ENCODE measurements at regions not wholly inside any gene's neighbourhood (a gene's known extent, or its start where the extent isn't known, plus 50 kb on each side); places are given as distances from the start of the nearest gene placed in this dataset.

DNA sequence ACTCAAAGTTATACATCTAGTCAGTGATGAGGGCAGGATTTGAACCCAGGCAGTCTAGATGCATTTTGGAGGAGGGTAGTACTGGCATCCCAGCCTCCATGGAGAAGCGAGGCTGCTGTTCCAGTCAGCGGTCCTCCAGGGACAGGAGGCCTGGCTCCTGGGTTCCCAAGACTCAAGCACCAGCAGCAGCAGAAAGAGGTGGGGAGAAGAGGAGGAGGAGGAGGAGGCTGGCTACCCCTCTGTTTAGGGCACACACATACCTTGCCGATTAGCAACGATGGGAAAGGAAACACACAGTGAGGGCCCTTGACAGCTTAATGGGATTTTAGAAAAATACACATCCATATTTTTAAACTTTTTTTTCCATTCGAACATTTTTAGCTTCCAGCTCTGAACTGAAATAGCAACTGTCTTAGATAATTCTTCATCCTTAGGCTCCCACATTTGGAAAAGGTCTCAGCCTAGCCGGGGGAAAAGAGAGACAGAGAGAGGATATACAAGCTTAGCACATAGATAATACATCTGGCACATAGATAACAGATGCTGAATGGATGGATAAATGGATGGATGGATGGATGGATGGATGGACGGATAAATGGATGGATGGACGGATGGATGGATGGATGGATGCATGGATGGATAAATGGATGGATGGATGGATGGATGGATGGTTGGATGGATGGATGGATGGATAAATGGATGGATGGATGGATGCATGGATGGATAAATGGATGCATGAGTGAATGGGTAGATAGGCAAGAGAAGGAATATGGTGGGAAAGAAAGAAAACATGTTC lies 87.9 kb downstream of the LBH start:
- Histone ChIP-seq H3K9me3 (ENCODE audit: control insufficient read depth, insufficient read depth, low read depth, low read length) (no peaks in the 10 kb centered on the region), H3K27ac (ENCODE audit: extremely low read depth, low read depth, low read length) (no peak overlapping the region), H3K36me3 (ENCODE audit: control insufficient read depth in 2 of 2, insufficient read depth in 1 of 2, low read length in 2 of 2) (no peaks in the 10 kb centered on the region), H3K4me1 (ENCODE audit: control insufficient read depth, insufficient read depth, low read length) (no peaks in the 10 kb centered on the region), H3K4me3 (ENCODE audit: low read depth, low read length) (no peak overlapping the region)
- CTCF ChIA-PET = interaction anchor here (1.0 kb wide), 1 partner anchor 111 kb away, joined by 3 read pairs; no protein-coding TSS in a partner anchor
- POLR2A ChIA-PET = no interaction called here
- TF ChIP-seq ZNF366 (tag by site-specific recombination; conservative IDR thresholded peaks at IDR 0.05) (peak; percentile 80), ZBTB49 (tag by site-specific recombination; IDR thresholded peaks at IDR 0.05; ENCODE audit: low read depth) (no peak), YY2 (tag by site-specific recombination; IDR thresholded peaks at IDR 0.05) (no peak), ZBTB17 (tag by site-specific recombination; IDR thresholded peaks at IDR 0.05) (peak; percentile 73)

GRCh38 chr2:30321466-30321865 lies 90.1 kb downstream of the LBH start:
- ChIA-PET POLR2A (no interaction called here), CTCF (interaction anchor here (0.6 to 0.9 kb wide), 2 partner anchors 104 to 156 kb away, joined by 3 read pairs; no protein-coding TSS in a partner anchor)
- no peaks in the 10 kb centered on the region for H3K9me3 ChIP-seq (ENCODE audit: control insufficient read depth, insufficient read depth, low read depth, low read length)
- TF ChIP-seq, protein P1, sequence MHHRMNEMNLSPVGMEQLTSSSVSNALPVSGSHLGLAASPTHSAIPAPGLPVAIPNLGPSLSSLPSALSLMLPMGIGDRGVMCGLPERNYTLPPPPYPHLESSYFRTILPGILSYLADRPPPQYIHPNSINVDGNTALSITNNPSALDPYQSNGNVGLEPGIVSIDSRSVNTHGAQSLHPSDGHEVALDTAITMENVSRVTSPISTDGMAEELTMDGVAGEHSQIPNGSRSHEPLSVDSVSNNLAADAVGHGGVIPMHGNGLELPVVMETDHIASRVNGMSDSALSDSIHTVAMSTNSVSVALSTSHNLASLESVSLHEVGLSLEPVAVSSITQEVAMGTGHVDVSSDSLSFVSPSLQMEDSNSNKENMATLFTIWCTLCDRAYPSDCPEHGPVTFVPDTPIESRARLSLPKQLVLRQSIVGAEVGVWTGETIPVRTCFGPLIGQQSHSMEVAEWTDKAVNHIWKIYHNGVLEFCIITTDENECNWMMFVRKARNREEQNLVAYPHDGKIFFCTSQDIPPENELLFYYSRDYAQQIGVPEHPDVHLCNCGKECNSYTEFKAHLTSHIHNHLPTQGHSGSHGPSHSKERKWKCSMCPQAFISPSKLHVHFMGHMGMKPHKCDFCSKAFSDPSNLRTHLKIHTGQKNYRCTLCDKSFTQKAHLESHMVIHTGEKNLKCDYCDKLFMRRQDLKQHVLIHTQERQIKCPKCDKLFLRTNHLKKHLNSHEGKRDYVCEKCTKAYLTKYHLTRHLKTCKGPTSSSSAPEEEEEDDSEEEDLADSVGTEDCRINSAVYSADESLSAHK (tag by site-specific recombination; IDR thresholded peaks at IDR 0.05) = no peak
- TF ChIP-seq MYNN (tag by site-specific recombination; IDR thresholded peaks at IDR 0.05; ENCODE audit: borderline replicate concordance) (no peak), ZNF121 (tag by site-specific recombination; IDR thresholded peaks at IDR 0.05) (no peak), EGR2 (tag by site-specific recombination; IDR thresholded peaks at IDR 0.05; ENCODE audit: low read depth) (no peak)
- H3K4me1 ChIP-seq (ENCODE audit: control insufficient read depth, insufficient read depth, low read length) = no peaks in the 10 kb centered on the region
- H3K36me3 ChIP-seq (ENCODE audit: control insufficient read depth in 2 of 2, insufficient read depth in 1 of 2, low read length in 2 of 2) = no peaks in the 10 kb centered on the region
- H3K4me3 ChIP-seq (ENCODE audit: low read depth, low read length) = no peak overlapping the region
- no peak overlapping the region for H3K27ac ChIP-seq (ENCODE audit: extremely low read depth, low read depth, low read length)

DNA sequence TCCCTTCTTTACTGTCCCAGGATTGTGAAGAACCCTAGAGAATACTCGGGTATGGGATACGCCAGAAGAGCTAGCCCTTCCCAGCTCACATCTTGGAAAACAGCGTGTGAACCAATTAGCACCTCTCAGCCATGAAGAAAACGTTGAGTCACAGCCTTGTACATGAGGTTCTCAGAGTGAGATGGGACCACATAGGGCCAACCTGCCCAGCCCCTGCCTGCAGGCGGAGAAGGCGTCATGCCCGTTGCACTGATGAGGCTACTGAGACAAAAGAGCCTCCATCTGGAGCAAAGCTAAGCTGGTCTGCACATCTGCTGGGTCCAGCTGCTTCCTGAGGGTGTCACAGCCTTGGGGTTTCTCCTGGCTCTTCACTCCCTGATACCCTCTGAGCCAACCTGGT lies 92.2 kb downstream of the LBH start:
- no peaks in the 10 kb centered on the region for H3K4me1 ChIP-seq (ENCODE audit: control insufficient read depth, insufficient read depth, low read length)
- H3K36me3 ChIP-seq (ENCODE audit: control insufficient read depth in 2 of 2, insufficient read depth in 1 of 2, low read length in 2 of 2) = no peaks in the 10 kb centered on the region
- CTCF ChIA-PET = interaction anchor here (0.6 to 1.2 kb wide), 4 partner anchors 84 to 847 kb away, joined by 3 to 4 read pairs (median 4); no protein-coding TSS in a partner anchor
- H3K27ac ChIP-seq (ENCODE audit: extremely low read depth, low read depth, low read length) = no peak overlapping the region
- H3K4me3 ChIP-seq (ENCODE audit: low read depth, low read length) = no peak overlapping the region
- no peaks in the 10 kb centered on the region for H3K9me3 ChIP-seq (ENCODE audit: control insufficient read depth, insufficient read depth, low read depth, low read length)
- POLR2A ChIA-PET = no interaction called here
- TF ChIP-seq GLIS2 (tag by site-specific recombination; IDR thresholded peaks at IDR 0.05) (no peak), ZNF777 (tag by site-specific recombination; IDR thresholded peaks at IDR 0.05; ENCODE audit: borderline replicate concordance) (no peak), ZNF830 (tag by site-specific recombination; IDR thresholded peaks at IDR 0.05; ENCODE audit: low read depth) (no peak), ZNF292 (tag by site-specific recombination; IDR thresholded peaks at IDR 0.05; ENCODE audit: borderline replicate concordance, low read depth) (no peak), RBAK (tag by site-specific recombination; IDR thresholded peaks at IDR 0.05) (no peak), ZEB2 (tag by site-specific recombination; IDR thresholded peaks at IDR 0.05) (no peak), ZNF221 (tag by site-specific recombination; IDR thresholded peaks at IDR 0.05; ENCODE audit: borderline replicate concordance) (no peak), ZNF701 (tag by site-specific recombination; IDR thresholded peaks at IDR 0.05) (no peak), PRDM10 (tag by site-specific recombination; IDR thresholded peaks at IDR 0.05) (no peak), ZNF350 (tag by site-specific recombination; IDR thresholded peaks at IDR 0.05) (no peak), ZNF785 (tag by site-specific recombination; IDR thresholded peaks at IDR 0.05) (no peak), ZNF2 (tag by site-specific recombination; IDR thresholded peaks at IDR 0.05) (no peak)
- TF ChIP-seq, protein P2, sequence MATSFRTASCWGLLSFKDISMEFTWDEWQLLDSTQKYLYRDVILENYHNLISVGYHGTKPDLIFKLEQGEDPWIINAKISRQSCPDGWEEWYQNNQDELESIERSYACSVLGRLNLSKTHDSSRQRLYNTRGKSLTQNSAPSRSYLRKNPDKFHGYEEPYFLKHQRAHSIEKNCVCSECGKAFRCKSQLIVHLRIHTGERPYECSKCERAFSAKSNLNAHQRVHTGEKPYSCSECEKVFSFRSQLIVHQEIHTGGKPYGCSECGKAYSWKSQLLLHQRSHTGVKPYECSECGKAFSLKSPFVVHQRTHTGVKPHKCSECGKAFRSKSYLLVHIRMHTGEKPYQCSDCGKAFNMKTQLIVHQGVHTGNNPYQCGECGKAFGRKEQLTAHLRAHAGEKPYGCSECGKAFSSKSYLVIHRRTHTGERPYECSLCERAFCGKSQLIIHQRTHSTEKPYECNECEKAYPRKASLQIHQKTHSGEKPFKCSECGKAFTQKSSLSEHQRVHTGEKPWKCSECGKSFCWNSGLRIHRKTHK (tag by site-specific recombination; IDR thresholded peaks at IDR 0.05) = no peak

All from HEK293 (cell line).